Muscle of back (tissue), 3 donors: ENCODE measurements at regions not wholly inside any gene's neighbourhood (a gene's known extent, or its start where the extent isn't known, plus 50 kb on each side); places are given as distances from the start of the nearest gene placed in this dataset.

Experiments used
- DNase-seq, 3 donors: peaks; one replicate each; pipeline versions ENCODE4 v3.0.0 to v3.0.0-alpha.2; 2013

GRCh38 chrX:110858565-110858964 is 62.9 kb upstream of the CHRDL1 start:
- DNase-seq: no peak

GRCh38 chrX:110853610-110854009 is 58.0 kb upstream of the CHRDL1 start:
- peak; percentile 10 to 27 (median 15) for DNase-seq

GRCh38 chrX:110852180-110852579 is 56.6 kb upstream of the CHRDL1 start:
- peak in 2 of 3 donors; percentile 10 to 34 for DNase-seq

GRCh38 chrX:110851780-110852179 is 56.2 kb upstream of the CHRDL1 start:
- no peak for DNase-seq

- peak; percentile 56 to 74 (median 71) for DNase-seq
Observed at GRCh38 chrX:110847334-110847733, 51.7 kb upstream of the CHRDL1 start.

GRCh38 chrX:110846071-110846470 is 50.5 kb upstream of the CHRDL1 start:
- DNase-seq: no peak
